Loucy (cell line): ENCODE measurements at regions not wholly inside any gene's neighbourhood (a gene's known extent, or its start where the extent isn't known, plus 50 kb on each side); places are given as distances from the start of the nearest gene placed in this dataset.

Experiments
- H2AFZ ChIP-seq: fragments of 200-600 bp; sonication (generic); 2 replicates; pipeline ENCODE4 v1.6.0; 2016; ENCODE audit warnings: antibody characterized with exemption, mild to moderate bottlenecking, low read length, moderate library complexity
- H3F3A ChIP-seq: fragments of 200-600 bp; 2 replicates; pipeline ENCODE4 v1.6.0; 2016; ENCODE audit warnings: antibody characterized with exemption, low read depth, mild to moderate bottlenecking
- H3K27me3 ChIP-seq: fragments of 200-600 bp; sonication (generic); 2 replicates; pipeline ENCODE4 v1.6.1; 2014; ENCODE audit warnings: low read length, mild to moderate bottlenecking; ENCODE audit not compliant: insufficient read depth, poor library complexity, severe bottlenecking
- H3K36me3 ChIP-seq: fragments of 200-600 bp; sonication (generic); 2 replicates; pipeline ENCODE4 v1.6.1; 2016; ENCODE audit warnings: low read length; ENCODE audit not compliant: insufficient read depth
- H3K4me1 ChIP-seq: fragments of 200-600 bp; sonication (generic); 2 replicates; pipeline ENCODE4 v1.5.1; 2014; ENCODE audit warnings: low read length, mild to moderate bottlenecking; ENCODE audit not compliant: insufficient read depth, poor library complexity, severe bottlenecking
- H3K4me2 ChIP-seq: fragments of 200-600 bp; sonication (generic); 2 replicates; pipeline ENCODE4 v1.6.0; 2014; ENCODE audit warnings: antibody characterized with exemption, low read length, low read depth, mild to moderate bottlenecking; ENCODE audit not compliant: poor library complexity, severe bottlenecking
- H3K4me3 ChIP-seq: fragments of 200-600 bp; sonication (generic); 2 replicates; pipeline ENCODE4 v1.5.1; 2014; ENCODE audit warnings: low read length, mild to moderate bottlenecking, mixed read lengths; ENCODE audit not compliant: poor library complexity, severe bottlenecking
- H3K79me2 ChIP-seq: fragments of 200-600 bp; sonication (generic); 2 replicates; pipeline ENCODE4 v1.6.1; 2014; ENCODE audit warnings: low read length; ENCODE audit not compliant: insufficient read depth
- H3K9ac ChIP-seq: fragments of 200-600 bp; sonication (generic); 2 replicates; pipeline ENCODE4 v1.6.0; 2014; ENCODE audit warnings: mild to moderate bottlenecking, low read depth, low read length, moderate library complexity; ENCODE audit not compliant: poor library complexity, severe bottlenecking
- H3K9me2 ChIP-seq: fragments of 200-600 bp; sonication (generic); replicated peaks from 2 replicates; pipeline ENCODE4 v1.6.1; 2016; ENCODE audit warnings: low read depth, low read length, mixed read lengths
- H3K9me3 ChIP-seq: fragments of 200-600 bp; sonication (generic); 2 replicates; pipeline ENCODE4 v1.6.1; 2014; ENCODE audit warnings: mild to moderate bottlenecking, antibody characterized with exemption, low read length, low read depth; ENCODE audit not compliant: insufficient read depth
- H4K20me1 ChIP-seq: fragments of 200-600 bp; sonication (generic); 2 replicates; pipeline ENCODE4 v1.6.0; 2014; ENCODE audit warnings: antibody characterized with exemption, low read length, mild to moderate bottlenecking; ENCODE audit not compliant: insufficient read depth, poor library complexity, severe bottlenecking
- EZH2phosphoT487 ChIP-seq: fragments of 200-600 bp; IDR thresholded peaks from 2 replicates; pipeline ENCODE4 v1.6.1; 2018; ENCODE audit warnings: antibody characterized with exemption, mild to moderate bottlenecking, moderate library complexity, borderline replicate concordance
- TF ChIP-seq, protein P1 (sequence below): fragments of 200-600 bp; sonication (generic); conservative IDR thresholded peaks from 2 replicates; pipeline ENCODE4 v1.5.1; 2014; ENCODE audit warnings: mild to moderate bottlenecking, antibody characterized with exemption, low read length

DNA sequence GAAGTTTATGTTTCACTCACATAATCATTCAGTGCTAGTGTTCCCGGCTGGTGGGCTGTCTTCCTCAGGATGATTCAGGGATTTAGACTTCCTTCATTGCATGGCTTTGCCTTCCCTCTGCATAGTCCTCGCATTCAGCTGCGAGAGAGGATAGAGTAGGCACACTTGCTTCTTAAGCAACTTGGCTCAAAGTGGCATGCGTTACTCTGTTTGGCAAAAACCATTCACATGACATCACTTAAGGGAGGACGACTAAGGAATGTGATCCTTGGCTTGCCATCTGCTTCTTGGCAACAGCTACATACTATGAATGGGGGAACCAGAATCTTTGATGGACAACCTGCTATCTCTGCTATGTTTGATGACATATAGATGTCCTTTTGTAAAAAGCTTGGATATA is 359.3 kb downstream of the TDRD3 start:
- H3K9me3 ChIP-seq = no peaks in the 10 kb centered on the region
- H2AFZ ChIP-seq = no peak overlapping the region
- H3K36me3 ChIP-seq = no peaks in the 10 kb centered on the region
- H3K79me2 ChIP-seq = no peaks in the 10 kb centered on the region
- no peaks in the 10 kb centered on the region for H3K9me2 ChIP-seq
- no peak for TF ChIP-seq EZH2phosphoT487
- TF ChIP-seq, protein P1, sequence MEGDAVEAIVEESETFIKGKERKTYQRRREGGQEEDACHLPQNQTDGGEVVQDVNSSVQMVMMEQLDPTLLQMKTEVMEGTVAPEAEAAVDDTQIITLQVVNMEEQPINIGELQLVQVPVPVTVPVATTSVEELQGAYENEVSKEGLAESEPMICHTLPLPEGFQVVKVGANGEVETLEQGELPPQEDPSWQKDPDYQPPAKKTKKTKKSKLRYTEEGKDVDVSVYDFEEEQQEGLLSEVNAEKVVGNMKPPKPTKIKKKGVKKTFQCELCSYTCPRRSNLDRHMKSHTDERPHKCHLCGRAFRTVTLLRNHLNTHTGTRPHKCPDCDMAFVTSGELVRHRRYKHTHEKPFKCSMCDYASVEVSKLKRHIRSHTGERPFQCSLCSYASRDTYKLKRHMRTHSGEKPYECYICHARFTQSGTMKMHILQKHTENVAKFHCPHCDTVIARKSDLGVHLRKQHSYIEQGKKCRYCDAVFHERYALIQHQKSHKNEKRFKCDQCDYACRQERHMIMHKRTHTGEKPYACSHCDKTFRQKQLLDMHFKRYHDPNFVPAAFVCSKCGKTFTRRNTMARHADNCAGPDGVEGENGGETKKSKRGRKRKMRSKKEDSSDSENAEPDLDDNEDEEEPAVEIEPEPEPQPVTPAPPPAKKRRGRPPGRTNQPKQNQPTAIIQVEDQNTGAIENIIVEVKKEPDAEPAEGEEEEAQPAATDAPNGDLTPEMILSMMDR = no peak
- H3K9ac ChIP-seq = no peak overlapping the region
- no peaks in the 10 kb centered on the region for H3K27me3 ChIP-seq
- no peak overlapping the region for H3K4me2 ChIP-seq
- H4K20me1 ChIP-seq = no peaks in the 10 kb centered on the region
- H3F3A ChIP-seq = no peaks in the 10 kb centered on the region
- H3K4me1 ChIP-seq = no peaks in the 10 kb centered on the region
- no peak overlapping the region for H3K4me3 ChIP-seq

DNA sequence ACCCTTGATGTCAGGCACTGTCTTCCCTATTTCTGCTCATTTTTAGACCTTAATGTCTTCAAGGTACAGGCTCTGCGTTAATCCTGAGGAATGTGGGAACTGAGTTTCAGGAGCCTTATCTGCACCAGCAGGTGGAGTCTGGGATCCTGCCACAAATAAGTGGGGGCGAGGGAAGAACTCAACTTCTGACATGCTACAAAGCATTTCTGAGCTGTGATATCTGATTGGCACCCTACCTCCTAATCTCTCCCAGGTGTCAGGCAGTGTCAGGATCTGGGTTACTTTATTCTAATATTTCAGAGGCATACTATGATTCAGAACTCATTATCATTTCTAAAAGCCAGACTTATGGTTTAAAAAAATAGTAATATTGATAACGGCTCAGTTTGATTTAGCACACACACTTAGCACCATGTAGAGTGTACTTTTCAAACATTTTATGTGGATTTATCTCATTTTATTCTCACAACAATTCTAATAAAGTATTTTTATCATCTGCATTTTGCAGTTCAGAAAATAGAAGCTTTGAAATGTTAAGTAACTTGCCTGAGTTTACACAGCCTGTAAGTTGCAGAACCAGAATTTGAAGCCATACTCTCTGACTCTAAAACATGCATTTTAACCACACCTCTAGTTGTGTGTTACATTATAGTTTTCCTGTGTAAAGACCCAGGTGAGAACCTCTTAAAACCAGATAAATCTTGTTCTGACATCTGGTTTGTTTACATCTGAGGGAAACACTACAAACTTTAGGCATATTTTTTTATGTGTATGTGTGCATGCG is 358.6 kb downstream of the TDRD3 start:
- no peaks in the 10 kb centered on the region for H4K20me1 ChIP-seq
- H3K9me2 ChIP-seq = no peaks in the 10 kb centered on the region
- no peaks in the 10 kb centered on the region for H3K36me3 ChIP-seq
- TF ChIP-seq, protein P1 = no peak
- no peak for TF ChIP-seq EZH2phosphoT487
- no peak overlapping the region for H3K4me2 ChIP-seq
- H3K4me1 ChIP-seq = no peaks in the 10 kb centered on the region
- H3K79me2 ChIP-seq = no peaks in the 10 kb centered on the region
- H2AFZ ChIP-seq = no peak overlapping the region
- no peaks in the 10 kb centered on the region for H3F3A ChIP-seq
- H3K9me3 ChIP-seq = no peaks in the 10 kb centered on the region
- H3K4me3 ChIP-seq = no peak overlapping the region
- no peaks in the 10 kb centered on the region for H3K27me3 ChIP-seq
- H3K9ac ChIP-seq = no peak overlapping the region

DNA sequence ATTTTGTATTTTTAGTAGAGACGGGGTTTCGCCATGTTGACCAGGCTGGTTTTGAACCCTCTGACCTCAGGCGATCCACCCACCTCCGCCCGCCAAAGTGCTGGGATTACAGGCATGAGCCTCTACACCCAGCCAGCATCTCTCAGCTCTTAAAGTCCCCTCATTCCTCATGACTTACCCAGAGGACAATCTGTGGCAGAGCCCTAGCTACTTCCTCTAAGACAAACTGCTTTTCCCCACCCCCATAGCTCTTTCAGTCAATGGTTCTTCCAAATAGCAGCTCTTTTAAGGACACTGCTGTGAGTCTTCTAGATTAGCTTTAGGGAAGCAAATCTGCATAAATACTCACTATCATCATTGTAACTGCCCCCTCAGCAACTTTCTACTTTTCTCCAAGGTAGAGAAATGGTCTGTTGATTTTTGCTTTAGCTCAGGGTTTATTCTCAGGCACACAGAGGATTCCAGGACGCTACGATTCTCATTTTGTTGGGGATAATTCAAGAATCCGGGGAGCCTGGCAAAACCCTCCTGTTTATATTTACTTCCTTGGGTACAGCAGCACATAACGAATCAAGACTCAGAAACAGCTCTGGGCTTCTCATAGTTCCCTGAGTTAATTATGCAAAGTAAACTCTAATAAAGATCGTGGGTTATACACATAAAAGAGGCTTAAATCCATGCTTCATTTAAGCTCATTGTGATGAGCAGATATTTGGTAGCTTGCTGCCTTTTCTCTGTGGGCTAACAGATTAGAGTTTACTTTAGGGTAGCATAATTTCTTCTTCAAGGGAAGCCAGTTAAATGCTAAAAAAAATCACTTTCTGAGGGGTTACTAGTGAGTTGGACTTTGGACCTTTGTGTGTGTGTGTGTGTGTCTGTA is 357.4 kb downstream of the TDRD3 start:
- H4K20me1 ChIP-seq = no peaks in the 10 kb centered on the region
- H3K36me3 ChIP-seq = no peaks in the 10 kb centered on the region
- no peak overlapping the region for H3K4me3 ChIP-seq
- H3K79me2 ChIP-seq = no peaks in the 10 kb centered on the region
- no peak overlapping the region for H3K9ac ChIP-seq
- no peak overlapping the region for H3K4me2 ChIP-seq
- no peaks in the 10 kb centered on the region for H3K4me1 ChIP-seq
- H3F3A ChIP-seq = no peaks in the 10 kb centered on the region
- no peaks in the 10 kb centered on the region for H3K9me2 ChIP-seq
- TF ChIP-seq EZH2phosphoT487 = no peak
- TF ChIP-seq, protein P1 = no peak
- no peaks in the 10 kb centered on the region for H3K9me3 ChIP-seq
- H2AFZ ChIP-seq = no peak overlapping the region
- H3K27me3 ChIP-seq = no peaks in the 10 kb centered on the region
